ENCODE measurements at regions not wholly inside any gene's neighbourhood (a gene's known extent, or its start where the extent isn't known, plus 50 kb on each side); places are given as distances from the start of the nearest gene placed in this dataset.

DNA sequence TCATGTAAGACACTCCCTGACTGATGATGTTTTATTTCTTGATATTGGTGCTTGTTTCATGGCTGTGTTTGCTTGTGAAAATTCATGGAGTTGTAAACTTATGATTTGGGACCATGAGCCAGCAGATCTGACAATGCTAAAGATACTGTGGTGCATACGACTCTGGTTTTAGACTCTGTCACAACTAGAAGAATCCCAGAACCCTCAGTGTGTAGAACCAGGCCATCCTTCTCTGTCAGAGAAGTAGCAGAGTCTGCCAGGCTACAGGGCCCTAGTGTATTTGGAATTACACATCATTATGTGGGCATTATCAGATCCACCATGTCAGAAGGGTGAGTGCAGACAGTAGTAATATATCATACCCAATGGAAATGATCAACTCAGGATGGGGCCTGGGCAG is 209.8 kb upstream of the POU2AF2 start:
- TF ChIP-seq, protein P1, sequence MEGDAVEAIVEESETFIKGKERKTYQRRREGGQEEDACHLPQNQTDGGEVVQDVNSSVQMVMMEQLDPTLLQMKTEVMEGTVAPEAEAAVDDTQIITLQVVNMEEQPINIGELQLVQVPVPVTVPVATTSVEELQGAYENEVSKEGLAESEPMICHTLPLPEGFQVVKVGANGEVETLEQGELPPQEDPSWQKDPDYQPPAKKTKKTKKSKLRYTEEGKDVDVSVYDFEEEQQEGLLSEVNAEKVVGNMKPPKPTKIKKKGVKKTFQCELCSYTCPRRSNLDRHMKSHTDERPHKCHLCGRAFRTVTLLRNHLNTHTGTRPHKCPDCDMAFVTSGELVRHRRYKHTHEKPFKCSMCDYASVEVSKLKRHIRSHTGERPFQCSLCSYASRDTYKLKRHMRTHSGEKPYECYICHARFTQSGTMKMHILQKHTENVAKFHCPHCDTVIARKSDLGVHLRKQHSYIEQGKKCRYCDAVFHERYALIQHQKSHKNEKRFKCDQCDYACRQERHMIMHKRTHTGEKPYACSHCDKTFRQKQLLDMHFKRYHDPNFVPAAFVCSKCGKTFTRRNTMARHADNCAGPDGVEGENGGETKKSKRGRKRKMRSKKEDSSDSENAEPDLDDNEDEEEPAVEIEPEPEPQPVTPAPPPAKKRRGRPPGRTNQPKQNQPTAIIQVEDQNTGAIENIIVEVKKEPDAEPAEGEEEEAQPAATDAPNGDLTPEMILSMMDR (IDR thresholded peaks at IDR 0.05) = no peak
- Mint-ChIP-seq H3K27ac (ENCODE audit: unreplicated experiment) (no peak overlapping the region), H3K27me3 (ENCODE audit: unreplicated experiment) (peaks cover 15% of the 10 kb centered on the region), H3K9me3 (ENCODE audit: unreplicated experiment) (peaks cover 8% of the 10 kb centered on the region), H3K4me1 (ENCODE audit: unreplicated experiment) (no peaks in the 10 kb centered on the region), H3K36me3 (ENCODE audit: unreplicated experiment) (no peaks in the 10 kb centered on the region), H3K4me3 (ENCODE audit: unreplicated experiment) (no peak overlapping the region)
- no peak for DNase-seq (ENCODE audit: extremely low spot score, unreplicated experiment)

DNA sequence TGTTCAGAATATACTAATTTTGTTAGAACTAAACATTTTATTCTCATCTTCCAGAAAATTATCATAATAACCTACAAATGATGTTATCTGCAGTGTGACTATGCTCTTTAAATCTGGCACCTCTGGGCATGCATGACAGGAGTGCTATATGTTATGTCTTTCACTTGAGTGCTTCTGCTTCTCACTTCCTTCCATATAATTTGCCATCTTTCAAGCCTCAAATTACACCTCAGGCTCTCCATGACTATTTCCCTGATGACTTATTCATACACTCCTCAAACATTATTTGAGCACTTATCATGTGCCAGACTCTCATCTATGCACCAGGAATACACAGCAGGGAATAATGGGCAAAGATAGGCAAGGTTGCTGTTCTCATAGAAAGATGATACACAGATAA is 219.3 kb upstream of the POU2AF2 start:
- H3K27ac Mint-ChIP-seq (ENCODE audit: unreplicated experiment) = no peak overlapping the region
- no peak overlapping the region for H3K4me3 Mint-ChIP-seq (ENCODE audit: unreplicated experiment)
- H3K4me1 Mint-ChIP-seq (ENCODE audit: unreplicated experiment) = no peaks in the 10 kb centered on the region
- DNase-seq (ENCODE audit: extremely low spot score, unreplicated experiment) = no peak
- no peaks in the 10 kb centered on the region for H3K36me3 Mint-ChIP-seq (ENCODE audit: unreplicated experiment)
- peaks cover 36% of the 10 kb centered on the region for H3K27me3 Mint-ChIP-seq (ENCODE audit: unreplicated experiment)
- peaks cover 16% of the 10 kb centered on the region for H3K9me3 Mint-ChIP-seq (ENCODE audit: unreplicated experiment)
- TF ChIP-seq, protein P1 (IDR thresholded peaks at IDR 0.05) = no peak

DNA sequence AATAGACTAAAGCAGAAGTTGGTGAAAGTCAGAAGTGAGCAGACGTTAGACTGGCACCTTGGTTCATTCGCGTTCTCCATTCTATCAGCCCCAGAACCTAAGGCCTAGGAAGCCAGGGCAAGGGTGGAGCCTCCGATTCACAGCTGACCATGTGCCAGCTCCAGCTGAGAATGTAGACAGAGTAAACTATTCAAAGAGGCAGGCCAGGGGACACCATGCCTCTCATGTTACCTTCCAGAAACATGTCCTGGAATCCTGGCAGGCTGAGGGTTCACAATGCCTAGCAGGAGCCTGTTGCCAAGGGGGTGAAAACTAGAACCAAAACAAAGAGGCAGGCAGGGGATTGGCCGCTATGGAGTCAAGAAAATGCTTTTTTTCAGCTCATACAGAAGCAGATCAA is 224.4 kb upstream of the POU2AF2 start:
- DNase-seq (ENCODE audit: extremely low spot score, unreplicated experiment) = no peak
- no peak overlapping the region for H3K27ac Mint-ChIP-seq (ENCODE audit: unreplicated experiment)
- no peaks in the 10 kb centered on the region for H3K36me3 Mint-ChIP-seq (ENCODE audit: unreplicated experiment)
- no peaks in the 10 kb centered on the region for H3K4me1 Mint-ChIP-seq (ENCODE audit: unreplicated experiment)
- TF ChIP-seq, protein P1 (IDR thresholded peaks at IDR 0.05) = no peak
- H3K4me3 Mint-ChIP-seq (ENCODE audit: unreplicated experiment) = no peak overlapping the region
- H3K27me3 Mint-ChIP-seq (ENCODE audit: unreplicated experiment) = peaks cover 27% of the 10 kb centered on the region
- H3K9me3 Mint-ChIP-seq (ENCODE audit: unreplicated experiment) = no peaks in the 10 kb centered on the region

DNA sequence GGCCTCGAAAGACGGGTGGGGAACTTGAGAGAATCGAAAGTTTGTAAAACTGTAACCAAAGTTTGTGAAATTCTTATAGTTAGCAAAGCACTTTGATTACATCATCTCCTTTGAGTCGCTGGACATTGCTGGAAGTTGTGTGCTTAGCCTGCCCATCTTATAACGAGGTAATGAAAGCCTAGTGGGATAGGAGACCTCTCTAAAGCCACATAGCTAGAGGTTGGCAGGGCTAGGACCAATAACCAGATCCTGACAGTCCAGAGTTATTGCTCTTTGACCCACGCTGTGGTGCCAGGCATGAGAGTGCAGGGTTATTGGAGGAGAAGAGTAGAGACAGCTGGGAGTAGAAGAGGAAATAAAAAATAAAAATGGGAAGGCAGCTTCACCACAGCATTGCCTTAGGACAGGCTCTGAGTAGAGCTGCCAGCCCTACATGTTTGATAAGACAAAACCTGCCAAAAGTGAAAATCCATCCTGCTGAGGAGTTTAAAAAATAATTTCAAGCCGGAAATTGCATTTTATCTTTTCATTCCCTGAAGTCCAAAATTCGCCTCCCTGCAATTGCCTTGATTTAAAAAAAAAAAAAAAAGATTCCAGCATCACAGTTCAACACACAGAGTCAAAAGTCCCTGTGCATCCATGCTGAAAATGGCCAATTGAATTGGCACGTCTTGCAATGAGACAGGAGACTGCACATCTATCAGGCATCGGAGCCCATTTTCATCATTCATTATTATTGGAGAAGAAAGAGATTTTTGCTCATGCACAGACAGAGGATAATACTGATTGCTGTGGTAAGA is 225.5 kb upstream of the POU2AF2 start:
- TF ChIP-seq, protein P1 (IDR thresholded peaks at IDR 0.05) = no peak
- H3K36me3 Mint-ChIP-seq (ENCODE audit: unreplicated experiment) = no peaks in the 10 kb centered on the region
- no peaks in the 10 kb centered on the region for H3K9me3 Mint-ChIP-seq (ENCODE audit: unreplicated experiment)
- peaks cover 18% of the 10 kb centered on the region for H3K27me3 Mint-ChIP-seq (ENCODE audit: unreplicated experiment)
- no peak for DNase-seq (ENCODE audit: extremely low spot score, unreplicated experiment)
- no peak overlapping the region for H3K27ac Mint-ChIP-seq (ENCODE audit: unreplicated experiment)
- H3K4me3 Mint-ChIP-seq (ENCODE audit: unreplicated experiment) = no peak overlapping the region
- H3K4me1 Mint-ChIP-seq (ENCODE audit: unreplicated experiment) = no peaks in the 10 kb centered on the region

DNA sequence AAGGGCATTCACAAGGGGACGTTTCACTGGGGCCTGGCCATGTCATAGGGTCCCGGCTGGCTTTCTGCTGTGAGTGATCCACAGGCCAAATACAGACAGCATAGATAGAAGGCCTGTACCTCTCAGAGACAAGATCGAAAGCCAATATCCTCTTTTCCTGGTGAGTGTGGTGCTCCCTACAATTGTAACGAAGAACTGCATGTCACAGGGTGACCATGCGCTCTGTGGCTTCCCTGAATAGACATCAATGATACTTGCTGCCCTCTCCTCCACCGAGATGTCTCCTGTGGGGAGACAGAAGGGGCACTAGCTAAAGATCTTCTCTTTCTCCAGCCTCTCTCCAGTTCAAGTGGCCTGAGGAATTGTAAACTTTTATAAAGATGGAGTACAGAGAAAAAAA is 226.1 kb upstream of the POU2AF2 start:
- no peak for DNase-seq (ENCODE audit: extremely low spot score, unreplicated experiment)
- no peak overlapping the region for H3K27ac Mint-ChIP-seq (ENCODE audit: unreplicated experiment)
- no peak overlapping the region for H3K4me3 Mint-ChIP-seq (ENCODE audit: unreplicated experiment)
- no peaks in the 10 kb centered on the region for H3K36me3 Mint-ChIP-seq (ENCODE audit: unreplicated experiment)
- no peaks in the 10 kb centered on the region for H3K4me1 Mint-ChIP-seq (ENCODE audit: unreplicated experiment)
- H3K9me3 Mint-ChIP-seq (ENCODE audit: unreplicated experiment) = no peaks in the 10 kb centered on the region
- TF ChIP-seq, protein P1 (IDR thresholded peaks at IDR 0.05) = no peak
- peaks cover 16% of the 10 kb centered on the region for H3K27me3 Mint-ChIP-seq (ENCODE audit: unreplicated experiment)
